Endothelial cell of umbilical vein (primary cell): ENCODE measurements at regions not wholly inside any gene's neighbourhood (a gene's known extent, or its start where the extent isn't known, plus 50 kb on each side); places are given as distances from the start of the nearest gene placed in this dataset.

ENCODE experiments used
- BruUV-seq: library from RNA; stranded (reverse); fragments of 400-500 nt; replicated peaks from 2 replicates; lab custom pipeline; 2021; lab: Mats Ljungman, UMichigan
- CTCF ChIA-PET: fragments of 300-600, 350-600 bp; sonication (Branson Sonifier 250); formaldehyde crosslinking; loops from one replicate; lab custom pipeline; 2021; ENCODE audit warnings: antibody characterized with exemption, inconsistent platforms; lab: Charles Lee
- POLR2A ChIA-PET: fragments of 300-600, 350-600 bp; sonication (Branson Sonifier 250); formaldehyde crosslinking; loops from one replicate; lab custom pipeline; 2021; ENCODE audit warnings: antibody characterized with exemption, inconsistent platforms; lab: Charles Lee
- DNase-seq: peaks from one replicate; pipeline ENCODE4 v3.0.0-alpha.2; 2011; ENCODE audit warnings: low read depth, low spot score
- FAIRE-seq: peaks from 2 replicates; lab custom pipeline; 2011; peaks lifted over from hg19 to GRCh38; lab: Jason Lieb, UNC
- H2AFZ ChIP-seq: 2 replicates; pipeline ENCODE4 v1.6.0; 2012; ENCODE audit warnings: low read depth, low read length, control low read depth, inconsistent platforms
- H3K27ac ChIP-seq: 2 replicates; pipeline ENCODE4 v1.5.1; 2011; ENCODE audit warnings: low read depth, mild to moderate bottlenecking, control low read depth, low read length, moderate library complexity; ENCODE audit not compliant: insufficient read depth
- H3K27me3 ChIP-seq, 2 experiments: 2 replicates each; pipeline versions ENCODE4 v1.6.0 to v1.6.1; 2011; ENCODE audit warnings: low read length in 2 of 2, mixed read lengths in 1 of 2; ENCODE audit not compliant: control insufficient read depth in 2 of 2, insufficient read depth in 2 of 2
- H3K36me3 ChIP-seq, 2 experiments: 2 replicates in 1 of 2; 3 replicates in 1 of 2; pipeline ENCODE4 v1.5.1; 2011; ENCODE audit warnings: low read length in 2 of 2, mild to moderate bottlenecking in 1 of 2, moderate library complexity in 1 of 2; ENCODE audit not compliant: control insufficient read depth in 2 of 2, insufficient read depth in 2 of 2; ENCODE audit errors: extremely low read depth in 1 of 2
- H3K4me1 ChIP-seq: 3 replicates; pipeline ENCODE4 v1.5.1; 2011; ENCODE audit warnings: mild to moderate bottlenecking, low read length; ENCODE audit not compliant: control insufficient read depth, insufficient read depth; ENCODE audit errors: extremely low read depth
- H3K4me2 ChIP-seq: 2 replicates; pipeline ENCODE4 v1.6.1; 2011; ENCODE audit warnings: low read length, control low read depth, mixed read lengths; ENCODE audit not compliant: insufficient read depth
- H3K4me3 ChIP-seq, 3 experiments: fragments of 200-600 bp in 1 of 3; sonication (generic), shearing (Covaris generic) in 1 of 3; replicated peaks in 1 of 3; 2 replicates each; pipeline ENCODE4 v1.5.1; 2011 to 2016; ENCODE audit warnings: control low read depth in 3 of 3, low read length in 3 of 3, mild to moderate bottlenecking in 2 of 3, inconsistent platforms in 1 of 3, low read depth in 1 of 3, moderate library complexity in 1 of 3; ENCODE audit not compliant: insufficient read depth in 1 of 3
- H3K79me2 ChIP-seq: 2 replicates; pipeline ENCODE4 v1.6.0; 2012; ENCODE audit warnings: low read length, inconsistent platforms; ENCODE audit not compliant: control insufficient read depth, insufficient read depth
- H3K9ac ChIP-seq: replicated peaks from 2 replicates; pipeline ENCODE3; 2011; ENCODE audit warnings: low read length, control low read depth; ENCODE audit not compliant: insufficient read depth; ENCODE audit errors: extremely low read depth
- H3K9me1 ChIP-seq: replicated peaks from 3 replicates; pipeline ENCODE4 v1.6.0; 2011; ENCODE audit warnings: mild to moderate bottlenecking, low read length; ENCODE audit not compliant: control insufficient read depth, insufficient read depth; ENCODE audit errors: extremely low read depth
- H3K9me3 ChIP-seq: replicated peaks from 2 replicates; pipeline ENCODE4 v1.5.1; 2012; ENCODE audit warnings: low read length, inconsistent platforms; ENCODE audit not compliant: control insufficient read depth, insufficient read depth
- H4K20me1 ChIP-seq: replicated peaks from 2 replicates; pipeline ENCODE3; 2011; ENCODE audit warnings: mild to moderate bottlenecking, low read length; ENCODE audit not compliant: control insufficient read depth, insufficient read depth; ENCODE audit errors: extremely low read depth
- EZH2 ChIP-seq: IDR thresholded peaks from 2 replicates; pipeline ENCODE4 v1.6.1; 2012; ENCODE audit warnings: borderline replicate concordance, low read depth, mild to moderate bottlenecking, moderate library complexity, low read length, inconsistent platforms; ENCODE audit not compliant: severe bottlenecking
- FOS ChIP-seq: IDR thresholded peaks from 2 replicates; pipeline ENCODE4 v1.6.1; 2011; ENCODE audit warnings: mild to moderate bottlenecking, low read length, moderate library complexity, borderline replicate concordance; ENCODE audit not compliant: insufficient read depth
- GATA2 ChIP-seq: IDR thresholded peaks from 2 replicates; pipeline ENCODE4 v1.7.0; 2011; ENCODE audit warnings: low read depth, mild to moderate bottlenecking, moderate library complexity, mixed read lengths, low read length; ENCODE audit not compliant: insufficient read length, insufficient read depth
- JUN ChIP-seq: IDR thresholded peaks from 2 replicates; pipeline ENCODE4 v1.6.1; 2011; ENCODE audit warnings: borderline replicate concordance, low read depth; ENCODE audit not compliant: insufficient read length, insufficient read depth
- MAX ChIP-seq: IDR thresholded peaks from 2 replicates; pipeline ENCODE4 v1.6.1; 2011; ENCODE audit not compliant: insufficient read depth, insufficient read length
- MYC ChIP-seq: IDR thresholded peaks from one replicate; pipeline ENCODE4 v1.6.1; 2011; ENCODE audit warnings: mild to moderate bottlenecking, low read depth, low read length
- POLR2A ChIP-seq: IDR thresholded peaks from 2 replicates; pipeline ENCODE4 v1.6.1; 2012; ENCODE audit warnings: low read depth, mild to moderate bottlenecking, control low read depth, low read length
- POLR2AphosphoS5 ChIP-seq: IDR thresholded peaks from 2 replicates; pipeline ENCODE4 v1.6.1; 2012; ENCODE audit warnings: low read depth, mild to moderate bottlenecking, control low read depth, low read length, moderate library complexity; ENCODE audit not compliant: insufficient read depth
- dilution Hi-C: fragments of 300-500 bp; cut with MboI; formaldehyde crosslinking; loops from one replicate; pipeline ENCODE4 v1.15.0; 2019; ENCODE audit warnings: low sequenced_read_pairs; ENCODE audit not compliant: extremely low pct_ligation_motif_present
- intact Hi-C: fragments of 100-400 bp; cut with micrococcal nuclease; formaldehyde crosslinking; loops from one replicate; pipeline ENCODE4 v1.10.0; 2022
- TF ChIP-seq, protein P1 (sequence below), 2 donors: IDR thresholded peaks; 1 replicate in 1 of 2; 2 replicates in 1 of 2; pipeline ENCODE4 v1.5.1; 2011; ENCODE audit warnings: low read length in 2 of 2, mild to moderate bottlenecking in 2 of 2, moderate library complexity in 2 of 2, control low read depth in 1 of 2, inconsistent platforms in 1 of 2, low read depth in 1 of 2; ENCODE audit not compliant: insufficient read depth in 1 of 2; ENCODE audit errors: extremely low read depth in 1 of 2

- Histone ChIP-seq H2AFZ (no peak overlapping the region), H3K9me1 (no peaks in the 10 kb centered on the region), H3K36me3 (no peaks in the 10 kb centered on the region), H3K9me3 (no peaks in the 10 kb centered on the region), H3K4me3 (no peak overlapping the region), H3K27ac (no peak overlapping the region), H4K20me1 (no peaks in the 10 kb centered on the region), H3K79me2 (no peaks in the 10 kb centered on the region), H3K4me1 (peaks cover 3% of the 10 kb centered on the region), H3K9ac (no peak overlapping the region), H3K27me3 (peaks cover 13 to 22% of the 10 kb centered on the region in 2 experiments), H3K4me2 (no peak overlapping the region)
- ChIA-PET CTCF (interaction anchor here (0.7 to 1.6 kb wide), 4 partner anchors 8 to 84 kb away, joined by 3 to 4 read pairs (median 3); no protein-coding TSS in a partner anchor), POLR2A (no interaction called here)
- intact Hi-C loops: no loop called here
- BruUV-seq: no TSS peak
- DNase-seq (no peak), FAIRE-seq (no peak)
- TF ChIP-seq POLR2AphosphoS5: no peak
- TF ChIP-seq, protein P1, sequence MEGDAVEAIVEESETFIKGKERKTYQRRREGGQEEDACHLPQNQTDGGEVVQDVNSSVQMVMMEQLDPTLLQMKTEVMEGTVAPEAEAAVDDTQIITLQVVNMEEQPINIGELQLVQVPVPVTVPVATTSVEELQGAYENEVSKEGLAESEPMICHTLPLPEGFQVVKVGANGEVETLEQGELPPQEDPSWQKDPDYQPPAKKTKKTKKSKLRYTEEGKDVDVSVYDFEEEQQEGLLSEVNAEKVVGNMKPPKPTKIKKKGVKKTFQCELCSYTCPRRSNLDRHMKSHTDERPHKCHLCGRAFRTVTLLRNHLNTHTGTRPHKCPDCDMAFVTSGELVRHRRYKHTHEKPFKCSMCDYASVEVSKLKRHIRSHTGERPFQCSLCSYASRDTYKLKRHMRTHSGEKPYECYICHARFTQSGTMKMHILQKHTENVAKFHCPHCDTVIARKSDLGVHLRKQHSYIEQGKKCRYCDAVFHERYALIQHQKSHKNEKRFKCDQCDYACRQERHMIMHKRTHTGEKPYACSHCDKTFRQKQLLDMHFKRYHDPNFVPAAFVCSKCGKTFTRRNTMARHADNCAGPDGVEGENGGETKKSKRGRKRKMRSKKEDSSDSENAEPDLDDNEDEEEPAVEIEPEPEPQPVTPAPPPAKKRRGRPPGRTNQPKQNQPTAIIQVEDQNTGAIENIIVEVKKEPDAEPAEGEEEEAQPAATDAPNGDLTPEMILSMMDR (IDR thresholded peaks at IDR 0.05; ENCODE audit: extremely low read depth in 1 of 2, insufficient read depth in 1 of 2, low read depth in 1 of 2, low read length in 2 of 2): no peak
- no peak for TF ChIP-seq EZH2
- no peak for TF ChIP-seq JUN
- TF ChIP-seq POLR2A: no peak
- TF ChIP-seq MYC: no peak
- TF ChIP-seq MAX: no peak
- no peak for TF ChIP-seq FOS
- TF ChIP-seq GATA2: no peak
- dilution Hi-C loops: no loop called here
These were observed 102.1 kb upstream of the FNDC3A start for GRCh38 chr13:48873587-48873986.
